Fibroblast of mammary gland (primary cell): ENCODE measurements at regions not wholly inside any gene's neighbourhood (a gene's known extent, or its start where the extent isn't known, plus 50 kb on each side); places are given as distances from the start of the nearest gene placed in this dataset.

Experiments
- DNase-seq: peaks from one replicate; pipeline ENCODE4 v3.0.0-alpha.2; 2010; ENCODE audit warnings: low read depth
- H3K4me3 ChIP-seq: 2 replicates; pipeline ENCODE4 v1.5.1; 2011; ENCODE audit warnings: low read depth, mild to moderate bottlenecking, low read length, moderate library complexity; ENCODE audit not compliant: control insufficient read depth
- CTCF ChIP-seq: conservative IDR thresholded peaks from 2 replicates; pipeline ENCODE4 v1.5.1; 2011; ENCODE audit warnings: low read depth, low read length, inconsistent platforms; ENCODE audit not compliant: control insufficient read depth, insufficient read depth

GRCh38 chr7:98748090-98748489 lies 121.7 kb downstream of the TMEM130 start:
- TF ChIP-seq CTCF: no peak
- DNase-seq: no peak
- no peak overlapping the region for H3K4me3 ChIP-seq

GRCh38 chr7:98753176-98753575 lies 116.6 kb downstream of the TMEM130 start:
- H3K4me3 ChIP-seq: no peak overlapping the region
- no peak for DNase-seq
- TF ChIP-seq CTCF: no peak

GRCh38 chr7:98753989-98754479 lies 115.8 kb downstream of the TMEM130 start:
- DNase-seq: no peak
- no peak for TF ChIP-seq CTCF
- no peak overlapping the region for H3K4me3 ChIP-seq

GRCh38 chr7:98755138-98755898 lies 114.5 kb downstream of the TMEM130 start:
- no peak for TF ChIP-seq CTCF
- no peak overlapping the region for H3K4me3 ChIP-seq
- DNase-seq: no peak

GRCh38 chr7:98758157-98758556 lies 111.7 kb downstream of the TMEM130 start:
- no peak overlapping the region for H3K4me3 ChIP-seq
- DNase-seq: no peak
- TF ChIP-seq CTCF: no peak

- TF ChIP-seq CTCF: no peak
- peak; percentile 46 for DNase-seq
- H3K4me3 ChIP-seq: no peak overlapping the region
Observed at GRCh38 chr7:98760201-98760651, 109.6 kb downstream of the TMEM130 start.
